ENCODE measurements at regions not wholly inside any gene's neighbourhood (a gene's known extent, or its start where the extent isn't known, plus 50 kb on each side); places are given as distances from the start of the nearest gene placed in this dataset.
"Not testable (repeated sequence)": the region's sequence is repeated elsewhere in the genome, so short reads cannot be mapped to it uniquely, and the experiment has no call there.

- no peak for DNase-seq (ENCODE audit: low read depth)
These were observed 224.0 kb upstream of the ARHGEF26 start for GRCh38 chr3:153897025-153897723.

DNA sequence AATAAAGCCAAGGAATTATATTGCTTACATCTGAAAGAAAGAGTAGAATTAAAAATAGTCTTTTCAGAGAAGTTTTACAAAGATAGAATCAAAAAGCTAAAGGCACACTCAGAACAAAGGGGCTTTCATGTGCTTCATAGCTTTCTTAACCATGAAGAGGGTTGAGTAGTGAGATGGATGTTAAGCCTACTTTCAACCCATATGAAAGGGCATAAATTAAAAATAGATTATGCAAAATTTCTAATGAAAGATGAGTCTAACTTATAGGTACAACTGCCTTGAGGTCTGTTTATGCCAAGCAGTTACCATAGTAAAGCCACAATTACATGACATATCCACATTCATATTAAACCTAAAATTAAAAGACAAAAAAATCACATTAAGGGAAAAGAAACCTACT lies 223.3 kb upstream of the ARHGEF26 start:
- DNase-seq (ENCODE audit: low read depth), result no peak

GRCh38 chr3:153901152-153901551 lies 220.0 kb upstream of the ARHGEF26 start:
- no peak for DNase-seq (ENCODE audit: low read depth)

DNA sequence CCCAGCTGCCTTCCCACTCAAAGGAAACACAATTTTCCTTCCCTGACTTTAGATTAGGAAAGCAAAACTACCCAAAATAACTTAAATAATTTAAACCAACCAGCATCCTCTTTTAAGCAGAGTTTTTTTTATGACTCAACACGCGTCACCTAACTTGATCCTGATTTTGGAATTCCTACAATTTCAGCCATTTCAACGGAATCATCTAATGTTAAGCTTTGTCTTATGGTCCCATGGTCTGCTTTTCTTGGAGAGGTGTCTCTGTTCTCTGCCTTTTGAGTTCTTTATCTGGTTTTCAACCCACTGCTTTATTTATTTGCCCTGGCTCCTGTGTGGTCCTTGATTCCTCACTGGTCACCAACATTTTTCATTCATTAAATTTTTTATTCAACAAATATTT lies 219.2 kb upstream of the ARHGEF26 start:
- peak; percentile 11 for DNase-seq (ENCODE audit: low read depth)

DNA sequence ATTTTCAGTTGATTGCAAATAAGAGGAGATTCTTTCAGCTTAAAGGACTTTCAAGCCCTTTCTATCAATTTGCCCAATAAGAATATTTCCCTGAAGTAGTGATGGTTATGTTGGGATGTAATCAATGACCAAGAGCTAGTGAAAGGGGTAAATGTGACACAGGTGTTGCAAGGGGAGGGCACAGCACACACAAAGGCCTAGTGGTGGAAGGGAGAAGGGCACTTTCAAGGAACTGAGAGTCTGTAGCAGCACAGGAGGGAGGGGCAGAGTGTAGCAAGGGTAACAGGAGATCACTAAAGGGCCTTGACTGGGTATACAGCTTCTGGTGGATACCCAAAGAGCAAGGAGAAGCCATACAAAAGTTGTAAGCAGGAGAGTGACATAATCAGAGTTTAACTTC lies 217.8 kb upstream of the ARHGEF26 start:
- no peak for DNase-seq (ENCODE audit: low read depth)

DNA sequence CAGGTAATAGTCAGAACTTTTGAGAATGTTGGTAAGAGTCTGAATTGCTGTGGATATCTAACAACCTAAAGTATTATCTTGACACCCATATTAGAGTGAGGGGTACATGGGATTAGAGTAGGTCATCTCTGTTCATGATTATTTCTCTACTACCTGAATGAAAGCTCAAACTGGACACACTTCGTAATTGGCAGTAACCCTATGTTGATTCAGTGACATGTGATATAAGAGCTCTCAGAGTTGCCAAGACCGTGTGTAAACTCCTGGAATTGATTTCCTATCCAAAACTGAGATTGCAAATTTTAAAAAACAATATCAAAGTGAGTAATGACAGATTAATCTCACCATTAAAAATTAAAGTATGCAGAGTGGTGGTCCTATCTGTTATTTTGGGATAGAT lies 214.8 kb upstream of the ARHGEF26 start:
- DNase-seq (ENCODE audit: low read depth), result no peak

GRCh38 chr3:153910387-153910786 lies 210.8 kb upstream of the ARHGEF26 start:
- no peak for DNase-seq (ENCODE audit: low read depth)

- no peak for DNase-seq (ENCODE audit: low read depth)
These were observed 210.1 kb upstream of the ARHGEF26 start for GRCh38 chr3:153911116-153911515.

DNA sequence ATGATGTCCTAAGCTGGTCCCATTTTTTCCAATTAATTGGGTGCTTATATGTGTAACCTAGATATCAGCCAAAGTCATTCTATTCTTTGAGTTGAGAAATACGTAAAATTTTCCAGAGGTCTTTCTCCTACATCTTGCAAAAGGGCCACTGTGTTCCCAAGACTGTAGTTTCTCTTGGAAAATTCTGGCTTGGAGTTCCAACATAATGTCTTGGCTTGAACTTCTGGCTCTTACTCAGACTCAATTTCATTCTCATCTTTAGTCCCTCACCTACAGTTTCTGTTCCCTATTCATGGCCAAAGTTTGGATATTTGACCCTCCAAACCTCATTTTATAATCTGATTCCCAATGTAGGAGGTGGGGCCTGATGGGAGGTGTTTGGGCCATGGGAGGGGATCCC lies 201.4 kb upstream of the ARHGEF26 start:
- DNase-seq (ENCODE audit: low read depth), result no peak

DNA sequence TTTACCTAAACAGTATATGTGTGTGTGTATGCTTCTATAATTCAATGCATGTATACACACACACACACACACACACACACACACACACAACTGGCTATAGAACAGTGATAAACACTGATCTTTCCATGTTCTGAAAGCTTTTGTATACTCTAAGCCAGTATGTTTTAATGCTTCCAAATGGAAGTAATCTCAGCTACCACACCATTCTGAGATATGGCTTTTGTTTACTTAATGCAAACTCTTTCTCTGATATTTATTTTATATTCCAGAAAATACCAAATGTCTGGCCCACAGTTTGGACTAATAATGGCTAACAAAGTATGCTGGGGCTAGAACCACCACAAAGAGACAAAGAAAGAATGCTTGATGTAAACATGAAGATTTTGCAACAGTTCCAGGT lies 199.4 kb upstream of the ARHGEF26 start:
- DNase-seq (ENCODE audit: low read depth), result no peak

GRCh38 chr3:153925841-153926514 lies 195.2 kb upstream of the ARHGEF26 start:
- DNase-seq (ENCODE audit: low read depth), result no peak

DNA sequence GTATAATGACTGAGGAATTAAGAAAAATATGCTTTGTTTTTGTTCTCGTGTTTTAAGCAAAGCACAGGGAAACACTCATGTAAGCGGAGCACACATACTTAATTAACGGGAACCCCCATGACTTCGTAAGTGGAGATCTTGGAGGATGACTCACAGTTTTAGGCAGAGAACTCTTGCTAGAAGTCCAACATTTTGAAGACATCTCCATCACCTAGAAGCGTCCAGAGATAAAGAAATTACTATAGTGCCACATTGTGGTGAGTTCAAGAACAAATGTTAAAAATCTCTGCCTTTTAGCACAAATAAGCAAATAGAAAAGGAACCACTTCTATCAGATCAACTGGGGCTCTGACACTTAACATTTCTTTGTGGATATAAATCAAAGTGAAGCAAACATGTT lies 194.1 kb upstream of the ARHGEF26 start:
- DNase-seq (ENCODE audit: low read depth), result peak; percentile 65

GRCh38 chr3:153928851-153929250 lies 192.3 kb upstream of the ARHGEF26 start:
- DNase-seq (ENCODE audit: low read depth), result no peak

DNA sequence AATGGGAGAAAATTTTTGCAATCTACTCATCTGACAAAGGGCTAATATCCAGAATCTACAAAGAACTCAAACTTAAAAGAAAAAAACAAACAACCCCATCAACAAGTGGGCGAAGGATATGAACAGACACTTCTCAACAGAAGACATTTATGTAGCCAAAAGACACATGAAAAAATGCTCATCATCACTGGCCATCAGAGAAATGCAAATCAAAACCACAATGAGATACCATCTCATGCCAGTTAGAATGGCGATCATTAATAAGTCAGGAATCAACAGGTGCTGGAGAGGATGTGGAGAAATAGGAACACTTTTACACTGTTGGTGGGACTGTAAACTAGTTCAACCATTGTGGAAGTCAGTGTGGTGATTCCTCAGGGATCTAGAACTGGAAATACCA lies 187.7 kb upstream of the ARHGEF26 start:
- not testable (repeated sequence) for DNase-seq (ENCODE audit: low read depth)

DNA sequence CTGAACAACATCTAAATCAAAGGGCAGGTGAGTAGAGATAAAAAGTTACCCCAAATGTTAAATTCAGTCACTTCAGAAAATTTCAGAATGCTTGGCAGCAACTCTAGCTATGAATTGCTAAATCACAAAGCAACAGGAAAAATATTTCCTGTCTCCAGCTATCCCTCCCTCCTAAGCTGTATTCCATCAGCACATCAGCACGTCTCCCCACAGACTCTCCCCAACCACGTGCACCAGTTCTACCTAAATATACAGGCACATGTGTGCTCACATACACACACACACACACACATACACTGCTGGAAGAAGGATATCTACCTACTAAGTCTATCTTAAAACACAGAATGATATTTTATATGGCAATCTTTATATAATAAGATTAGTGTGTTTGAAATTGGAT lies 177.1 kb upstream of the ARHGEF26 start:
- no peak for DNase-seq (ENCODE audit: low read depth)

DNA sequence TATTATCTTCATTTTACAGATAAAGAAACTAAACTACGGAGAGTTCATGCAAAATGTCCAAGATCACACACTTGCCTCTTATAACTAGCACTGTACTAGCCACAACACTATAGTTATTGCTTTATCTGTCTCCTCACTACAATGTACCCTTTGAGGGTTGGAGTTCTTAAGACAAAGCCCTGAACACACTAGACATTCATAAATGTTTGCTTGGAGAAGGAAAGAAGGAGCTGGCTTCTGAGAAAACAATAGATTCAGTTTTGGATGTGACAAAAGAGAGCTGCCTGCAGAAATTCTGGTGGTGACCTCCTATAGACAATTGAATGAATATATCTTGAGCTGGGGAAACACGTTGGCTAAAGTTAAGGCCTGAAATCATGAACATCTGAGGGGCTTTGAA lies 169.9 kb upstream of the ARHGEF26 start:
- no peak for DNase-seq (ENCODE audit: low read depth)

DNA sequence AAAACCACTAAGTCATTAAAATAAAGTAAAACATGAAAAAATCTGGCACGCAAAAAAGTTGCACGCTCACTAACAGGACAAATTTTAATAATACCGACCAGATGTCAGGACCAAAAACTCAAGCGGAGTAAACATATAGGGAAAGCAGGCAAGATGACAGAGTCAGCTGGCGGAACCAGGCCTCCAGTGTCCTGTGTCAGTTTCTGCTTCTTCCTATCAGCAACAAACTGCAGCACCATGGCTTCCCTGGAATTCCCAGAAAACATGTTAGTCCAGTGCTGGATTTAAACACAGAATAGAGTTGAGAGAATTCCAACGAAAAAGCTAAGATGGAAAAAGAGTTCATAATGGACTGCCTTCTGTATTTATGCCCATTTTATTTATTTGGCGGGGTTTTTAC lies 169.1 kb upstream of the ARHGEF26 start:
- DNase-seq (ENCODE audit: low read depth), result no peak

- DNase-seq (ENCODE audit: low read depth), result no peak
These were observed 164.6 kb upstream of the ARHGEF26 start for GRCh38 chr3:153956613-153957012.

DNA sequence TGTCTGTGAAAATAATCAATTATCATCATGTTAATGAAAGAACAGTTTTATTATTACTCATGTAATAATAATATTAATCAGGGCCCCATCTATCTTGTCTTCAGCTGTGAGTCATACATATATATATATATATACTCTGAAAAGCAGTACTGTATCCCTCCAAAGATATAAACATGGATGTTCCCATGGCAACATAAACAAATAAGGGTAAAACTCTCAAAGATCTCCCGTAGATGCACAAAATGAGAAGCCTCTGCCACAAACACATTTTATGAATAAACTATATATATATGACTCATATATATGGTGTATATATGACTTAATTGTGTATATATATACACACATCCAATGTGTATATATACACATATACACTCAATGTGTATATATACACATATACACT lies 163.8 kb upstream of the ARHGEF26 start:
- DNase-seq (ENCODE audit: low read depth), result no peak

DNA sequence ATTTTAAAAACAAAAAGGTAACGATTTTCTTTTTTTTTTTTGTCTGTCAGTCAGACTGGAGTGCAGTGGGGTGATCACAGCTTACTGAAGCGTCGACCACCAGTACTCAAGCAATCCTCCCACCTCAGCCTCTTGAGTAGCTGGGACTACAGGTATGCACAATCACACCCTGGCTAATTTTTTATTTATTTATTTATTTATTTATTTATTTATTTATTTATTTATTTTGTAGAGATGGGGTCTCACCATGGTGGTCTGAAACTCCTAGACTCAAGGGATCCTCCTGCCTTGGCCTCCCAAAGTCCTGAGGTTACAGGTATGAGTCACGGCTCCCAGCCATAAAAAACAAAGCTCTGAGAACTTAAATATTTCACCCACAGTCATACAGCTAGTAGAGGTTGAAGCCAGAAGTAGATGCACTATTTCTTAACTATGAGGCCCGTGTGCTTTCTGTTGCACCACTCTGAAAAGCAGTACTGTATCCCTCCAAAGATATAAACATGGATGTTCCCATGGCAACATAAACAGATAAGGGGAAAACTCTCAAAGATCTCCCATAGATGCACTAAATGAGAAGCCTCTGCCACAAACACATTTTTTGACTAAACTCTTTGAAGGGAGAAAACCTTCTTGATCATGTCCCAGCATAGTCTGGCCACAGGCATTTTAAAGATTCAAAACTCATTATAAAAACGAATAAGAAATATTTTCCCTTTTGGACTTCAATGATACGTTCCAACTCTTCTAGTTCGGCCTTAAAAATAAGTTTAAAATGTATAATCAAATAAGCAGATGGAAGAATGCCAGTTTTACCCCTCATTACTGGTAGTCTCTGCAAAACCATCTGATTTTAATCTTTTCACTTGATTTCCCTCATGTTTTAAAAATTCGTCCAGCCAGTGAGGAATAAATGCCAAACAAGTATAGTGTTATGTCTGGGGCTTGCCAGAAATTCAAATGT lies 162.3 kb upstream of the ARHGEF26 start:
- peak; percentile 4 for DNase-seq (ENCODE audit: low read depth)

DNA sequence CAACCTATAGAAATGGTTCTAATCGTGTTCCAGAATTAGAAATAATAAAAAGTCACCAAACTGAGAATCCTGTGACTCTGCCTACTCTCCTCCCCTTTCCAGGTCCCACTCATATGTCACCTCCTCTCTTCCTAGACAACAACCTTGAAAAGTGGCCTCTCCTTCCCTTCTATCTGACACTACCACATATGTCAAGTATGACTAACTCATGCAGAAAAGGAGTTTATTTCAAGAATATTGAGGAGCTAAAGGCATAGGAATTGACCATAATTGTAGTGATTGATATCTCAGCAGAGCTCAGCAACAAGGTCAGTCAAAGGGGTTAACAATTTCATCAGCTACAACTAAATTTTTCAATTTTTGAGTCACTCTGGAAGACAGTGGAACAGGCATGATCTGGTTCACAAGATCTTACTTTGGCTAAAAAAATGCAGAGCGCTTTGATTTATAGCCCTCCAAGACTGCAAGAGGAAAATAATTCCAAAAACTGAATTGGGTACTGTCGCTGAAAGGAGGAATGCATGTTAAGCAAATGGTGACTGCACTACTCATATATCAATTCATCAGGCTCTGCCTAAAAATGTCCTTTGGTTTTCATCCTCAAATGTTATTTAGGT lies 160.6 kb upstream of the ARHGEF26 start:
- DNase-seq (ENCODE audit: low read depth), result no peak

GRCh38 chr3:153961494-153961893 lies 159.7 kb upstream of the ARHGEF26 start:
- DNase-seq (ENCODE audit: low read depth), result peak; percentile 20
